Right renal cortex interstitium (tissue), 3 donors: ENCODE measurements at regions not wholly inside any gene's neighbourhood (a gene's known extent, or its start where the extent isn't known, plus 50 kb on each side); places are given as distances from the start of the nearest gene placed in this dataset.

Experiments
- DNase-seq, 3 donors: peaks; one replicate each; pipeline ENCODE4 v3.0.0-alpha.2; 2013; ENCODE audit warnings: low read depth in 3 of 3, low spot score in 2 of 3

GRCh38 chr6:133170602-133171001 lies 70.6 kb upstream of the EYA4 start:
- no peak for DNase-seq

GRCh38 chr6:133171989-133172604 lies 69.1 kb upstream of the EYA4 start:
- DNase-seq: no peak

- no peak for DNase-seq
Measured at GRCh38 chr6:133173276-133173675, 67.9 kb upstream of the EYA4 start.

GRCh38 chr6:133179481-133179880 lies 61.7 kb upstream of the EYA4 start:
- DNase-seq: no peak

- no peak for DNase-seq
Measured at GRCh38 chr6:133183691-133184090, 57.5 kb upstream of the EYA4 start.

- peak in 2 of 3 donors; percentile 21 to 23 for DNase-seq
Measured at GRCh38 chr6:133184798-133185372, 56.3 kb upstream of the EYA4 start.

- no peak for DNase-seq
Measured at GRCh38 chr6:133185731-133186130, 55.4 kb upstream of the EYA4 start.

- DNase-seq: no peak
Measured at GRCh38 chr6:133187114-133187513, 54.0 kb upstream of the EYA4 start.

GRCh38 chr6:133187657-133188453 lies 53.3 kb upstream of the EYA4 start:
- no peak for DNase-seq

GRCh38 chr6:133190912-133191311 lies 50.2 kb upstream of the EYA4 start:
- DNase-seq: no peak

- DNase-seq: no peak
Measured at GRCh38 chr6:133191323-133191722, 49.8 kb upstream of the EYA4 start.
